GM23338 (cell line): ENCODE measurements at regions not wholly inside any gene's neighbourhood (a gene's known extent, or its start where the extent isn't known, plus 50 kb on each side); places are given as distances from the start of the nearest gene placed in this dataset.

Experiments used
- ATAC-seq: fragments of 200-7000 bp; cut with Tn5 transposase; 3 replicates; pipeline ENCODE4 v1.9.1; 2020
- DNase-seq: peaks from one replicate; pipeline ENCODE4 v3.0.0-alpha.2; 2015; ENCODE audit warnings: low spot score
- H2AFZ ChIP-seq: fragments of 200-600 bp; sonication (generic); 2 replicates; pipeline ENCODE4 v1.8.0; 2016; ENCODE audit warnings: antibody characterized with exemption, mild to moderate bottlenecking, moderate library complexity
- H3F3A ChIP-seq: fragments of 200-600 bp; sonication (generic); replicated peaks from 2 replicates; pipeline ENCODE4 v1.8.0; 2017; ENCODE audit warnings: antibody characterized with exemption, mixed run types, low read depth
- H3K27ac ChIP-seq: fragments of 200-600 bp; sonication (generic); 2 replicates; pipeline ENCODE4 v1.6.1; 2016; ENCODE audit warnings: low read depth
- H3K27me3 ChIP-seq: fragments of 200-600 bp; sonication (generic); 2 replicates; pipeline ENCODE4 v1.8.0; 2016; ENCODE audit warnings: mild to moderate bottlenecking, mixed run types, moderate library complexity; ENCODE audit not compliant: insufficient read depth
- H3K36me3 ChIP-seq: fragments of 200-600 bp; sonication (generic); 2 replicates; pipeline ENCODE4 v1.8.0; 2016; ENCODE audit warnings: mild to moderate bottlenecking; ENCODE audit not compliant: insufficient read depth
- H3K4me1 ChIP-seq: fragments of 200-600 bp; sonication (generic); 2 replicates; pipeline ENCODE4 v1.8.0; 2016; ENCODE audit warnings: mild to moderate bottlenecking, moderate library complexity; ENCODE audit not compliant: insufficient read depth
- H3K4me2 ChIP-seq: fragments of 200-600 bp; sonication (generic); 2 replicates; pipeline ENCODE4 v1.7.1; 2017; ENCODE audit warnings: mixed run types
- H3K4me3 ChIP-seq: fragments of 200-600 bp; sonication (generic); 2 replicates; pipeline ENCODE4 v1.6.1; 2016; ENCODE audit warnings: mixed run types
- H3K79me2 ChIP-seq: fragments of 200-600 bp; sonication (generic); replicated peaks from 2 replicates; pipeline ENCODE4 v1.8.0; 2017; ENCODE audit warnings: mild to moderate bottlenecking; ENCODE audit not compliant: insufficient read depth
- H3K9me2 ChIP-seq: fragments of 200-600 bp; sonication (generic); 2 replicates; pipeline ENCODE4 v1.8.0; 2017; ENCODE audit not compliant: insufficient read depth
- H4K20me1 ChIP-seq: fragments of 200-600 bp; sonication (generic); replicated peaks from 2 replicates; pipeline ENCODE4 v1.8.0; 2017; ENCODE audit warnings: mild to moderate bottlenecking; ENCODE audit not compliant: insufficient read depth
- H3K27ac Mint-ChIP-seq: 2 replicates; pipeline ENCODE4 v1.8.0; 2020; ENCODE audit warnings: inconsistent platforms, mild to moderate bottlenecking, moderate library complexity, mixed read lengths
- H3K27me3 Mint-ChIP-seq: 3 replicates; pipeline ENCODE4 v1.8.0; 2022; ENCODE audit warnings: low read depth, mild to moderate bottlenecking, moderate library complexity, mixed read lengths, inconsistent platforms; ENCODE audit not compliant: insufficient read depth, poor library complexity
- H3K36me3 Mint-ChIP-seq: 3 replicates; pipeline ENCODE4 v1.8.0; 2021; ENCODE audit warnings: low read depth, mild to moderate bottlenecking, inconsistent platforms, moderate library complexity, mixed read lengths
- H3K4me1 Mint-ChIP-seq: 3 replicates; pipeline ENCODE4 v1.8.0; 2020; ENCODE audit warnings: mild to moderate bottlenecking, inconsistent platforms, mixed read lengths
- H3K4me3 Mint-ChIP-seq: 3 replicates; pipeline ENCODE4 v1.8.0; 2021; ENCODE audit warnings: moderate library complexity, mild to moderate bottlenecking, inconsistent platforms, mixed read lengths
- H3K9me3 Mint-ChIP-seq: 3 replicates; pipeline ENCODE4 v1.8.0; 2020; ENCODE audit warnings: moderate library complexity, mild to moderate bottlenecking, inconsistent platforms, mixed read lengths
- CREB1 ChIP-seq: fragments of 250-450 bp; sonication (Bioruptor Pico); IDR thresholded peaks from 2 replicates; pipeline ENCODE4 v1.5.0; 2020; ENCODE audit warnings: low read depth, mild to moderate bottlenecking, moderate library complexity
- EZH2 ChIP-seq: fragments of 200-600 bp; sonication (generic); IDR thresholded peaks from one replicate; pipeline ENCODE4 v1.8.0; 2017; ENCODE audit warnings: antibody characterized with exemption, mild to moderate bottlenecking, low read depth; ENCODE audit not compliant: unreplicated experiment
- EZH2phosphoT487 ChIP-seq: fragments of 200-600 bp; sonication (generic); IDR thresholded peaks from one replicate; pipeline ENCODE4 v1.8.1; 2018; ENCODE audit warnings: antibody characterized with exemption; ENCODE audit not compliant: unreplicated experiment
- JUNB ChIP-seq: IDR thresholded peaks from one replicate; pipeline ENCODE4 v1.6.1; 2016; ENCODE audit warnings: antibody characterized with exemption; ENCODE audit not compliant: unreplicated experiment
- NANOG ChIP-seq: IDR thresholded peaks from 2 replicates; pipeline ENCODE4 v1.6.1; 2016; ENCODE audit warnings: antibody characterized with exemption, borderline replicate concordance
- POLR2AphosphoS5 ChIP-seq: IDR thresholded peaks from 2 replicates; pipeline ENCODE4 v1.6.1; 2016; ENCODE audit warnings: antibody characterized with exemption, low read depth
- STAT1 ChIP-seq: IDR thresholded peaks from one replicate; pipeline ENCODE4 v1.6.1; 2016; ENCODE audit warnings: antibody characterized with exemption; ENCODE audit not compliant: unreplicated experiment
- ZNF114 ChIP-seq: fragments of 250-450 bp; sonication (Bioruptor Pico); IDR thresholded peaks from 2 replicates; pipeline ENCODE4 v1.5.0; 2020; ENCODE audit warnings: mild to moderate bottlenecking, moderate library complexity
- ZNF331 ChIP-seq: fragments of 250-450 bp; sonication (Bioruptor Pico); IDR thresholded peaks from 2 replicates; pipeline ENCODE4 v1.5.0; 2020; ENCODE audit warnings: low read depth, mild to moderate bottlenecking, moderate library complexity
- ZNF462 ChIP-seq: fragments of 250-450 bp; sonication (Bioruptor Pico); IDR thresholded peaks from 2 replicates; pipeline ENCODE4 v1.5.0; 2020; ENCODE audit warnings: mild to moderate bottlenecking, moderate library complexity
- TF ChIP-seq, protein P1 (sequence below): IDR thresholded peaks from 2 replicates; pipeline ENCODE4 v1.6.1; 2016; ENCODE audit warnings: antibody characterized with exemption
- TF ChIP-seq, protein P2 (sequence below): IDR thresholded peaks from one replicate; pipeline ENCODE4 v1.6.1; 2018; ENCODE audit warnings: antibody characterized with exemption; ENCODE audit not compliant: unreplicated experiment

DNA sequence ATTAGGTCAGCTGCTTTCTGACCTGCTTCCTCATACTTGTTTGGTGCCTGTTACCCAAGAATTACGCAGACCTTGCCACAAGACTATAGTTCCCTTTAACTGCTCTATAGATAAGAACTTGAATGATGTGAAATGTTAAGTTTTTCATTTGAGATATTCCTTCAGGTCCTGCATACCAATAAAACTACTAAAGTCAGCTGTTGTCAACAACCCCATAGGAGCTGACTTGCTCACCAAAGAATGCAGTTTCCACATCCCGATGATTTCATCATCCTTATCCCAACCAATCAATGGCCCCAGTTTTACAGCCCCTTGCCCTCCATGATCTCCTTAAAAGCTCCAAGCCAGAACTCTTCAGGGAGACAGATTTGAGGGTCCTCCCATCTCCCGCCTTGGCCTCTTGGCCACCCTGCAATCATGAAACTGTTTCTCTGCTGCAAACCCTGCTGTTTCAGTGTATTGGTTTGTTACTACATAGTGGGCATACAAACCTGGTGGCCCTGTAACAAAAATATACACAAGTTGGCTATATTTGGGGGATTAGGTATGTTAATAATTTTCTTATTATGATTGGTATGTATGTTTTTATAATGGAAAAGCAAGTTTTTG lies 396.3 kb upstream of the CHST9 start:
- DNase-seq: no peak
- H3K4me1 ChIP-seq: peaks cover 14% of the 10 kb centered on the region
- Mint-ChIP-seq H3K4me1 (peaks cover 14% of the 10 kb centered on the region), H3K27ac (no peak overlapping the region), H3K27me3 (no peaks in the 10 kb centered on the region), H3K9me3 (peaks cover 20% of the 10 kb centered on the region), H3K4me3 (no peak overlapping the region), H3K36me3 (peaks cover 18% of the 10 kb centered on the region)
- TF ChIP-seq ZNF331 (CRISPR knock-in tag) (no peak), JUNB (no peak)
- no peak overlapping the region for H3K4me2 ChIP-seq
- H3K79me2 ChIP-seq: no peaks in the 10 kb centered on the region
- no peaks in the 10 kb centered on the region for H3K9me2 ChIP-seq
- no peaks in the 10 kb centered on the region for H4K20me1 ChIP-seq
- no peaks in the 10 kb centered on the region for H3F3A ChIP-seq
- no peak overlapping the region for H3K4me3 ChIP-seq
- H3K27me3 ChIP-seq: no peaks in the 10 kb centered on the region
- no peak overlapping the region for H2AFZ ChIP-seq
- no peak overlapping the region for H3K27ac ChIP-seq
- H3K36me3 ChIP-seq: no peaks in the 10 kb centered on the region
- ATAC-seq: no peak

GRCh38 chr18:27579364-27579763 lies 394.3 kb upstream of the CHST9 start:
- Histone ChIP-seq H3K4me2 (no peak overlapping the region), H3K36me3 (no peaks in the 10 kb centered on the region), H2AFZ (no peak overlapping the region), H3K9me2 (no peaks in the 10 kb centered on the region), H3K4me3 (no peak overlapping the region), H4K20me1 (no peaks in the 10 kb centered on the region), H3F3A (no peaks in the 10 kb centered on the region), H3K4me1 (peaks cover 14% of the 10 kb centered on the region), H3K27ac (no peak overlapping the region), H3K27me3 (no peaks in the 10 kb centered on the region), H3K79me2 (no peaks in the 10 kb centered on the region)
- peaks cover 2% of the 10 kb centered on the region for H3K27me3 Mint-ChIP-seq
- H3K27ac Mint-ChIP-seq: no peak overlapping the region
- peaks cover 18% of the 10 kb centered on the region for H3K36me3 Mint-ChIP-seq
- H3K9me3 Mint-ChIP-seq: peaks cover 20% of the 10 kb centered on the region
- H3K4me1 Mint-ChIP-seq: peaks cover 14% of the 10 kb centered on the region
- H3K4me3 Mint-ChIP-seq: no peak overlapping the region
- ATAC-seq (no peak), DNase-seq (no peak)
- TF ChIP-seq CREB1 (CRISPR knock-in tag): no peak
- no peak for TF ChIP-seq EZH2phosphoT487
- no peak for TF ChIP-seq POLR2AphosphoS5
- TF ChIP-seq STAT1: no peak
- TF ChIP-seq EZH2: no peak
- no peak for TF ChIP-seq NANOG
- TF ChIP-seq, protein P1, sequence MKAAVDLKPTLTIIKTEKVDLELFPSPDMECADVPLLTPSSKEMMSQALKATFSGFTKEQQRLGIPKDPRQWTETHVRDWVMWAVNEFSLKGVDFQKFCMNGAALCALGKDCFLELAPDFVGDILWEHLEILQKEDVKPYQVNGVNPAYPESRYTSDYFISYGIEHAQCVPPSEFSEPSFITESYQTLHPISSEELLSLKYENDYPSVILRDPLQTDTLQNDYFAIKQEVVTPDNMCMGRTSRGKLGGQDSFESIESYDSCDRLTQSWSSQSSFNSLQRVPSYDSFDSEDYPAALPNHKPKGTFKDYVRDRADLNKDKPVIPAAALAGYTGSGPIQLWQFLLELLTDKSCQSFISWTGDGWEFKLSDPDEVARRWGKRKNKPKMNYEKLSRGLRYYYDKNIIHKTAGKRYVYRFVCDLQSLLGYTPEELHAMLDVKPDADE: no peak
- TF ChIP-seq, protein P2, sequence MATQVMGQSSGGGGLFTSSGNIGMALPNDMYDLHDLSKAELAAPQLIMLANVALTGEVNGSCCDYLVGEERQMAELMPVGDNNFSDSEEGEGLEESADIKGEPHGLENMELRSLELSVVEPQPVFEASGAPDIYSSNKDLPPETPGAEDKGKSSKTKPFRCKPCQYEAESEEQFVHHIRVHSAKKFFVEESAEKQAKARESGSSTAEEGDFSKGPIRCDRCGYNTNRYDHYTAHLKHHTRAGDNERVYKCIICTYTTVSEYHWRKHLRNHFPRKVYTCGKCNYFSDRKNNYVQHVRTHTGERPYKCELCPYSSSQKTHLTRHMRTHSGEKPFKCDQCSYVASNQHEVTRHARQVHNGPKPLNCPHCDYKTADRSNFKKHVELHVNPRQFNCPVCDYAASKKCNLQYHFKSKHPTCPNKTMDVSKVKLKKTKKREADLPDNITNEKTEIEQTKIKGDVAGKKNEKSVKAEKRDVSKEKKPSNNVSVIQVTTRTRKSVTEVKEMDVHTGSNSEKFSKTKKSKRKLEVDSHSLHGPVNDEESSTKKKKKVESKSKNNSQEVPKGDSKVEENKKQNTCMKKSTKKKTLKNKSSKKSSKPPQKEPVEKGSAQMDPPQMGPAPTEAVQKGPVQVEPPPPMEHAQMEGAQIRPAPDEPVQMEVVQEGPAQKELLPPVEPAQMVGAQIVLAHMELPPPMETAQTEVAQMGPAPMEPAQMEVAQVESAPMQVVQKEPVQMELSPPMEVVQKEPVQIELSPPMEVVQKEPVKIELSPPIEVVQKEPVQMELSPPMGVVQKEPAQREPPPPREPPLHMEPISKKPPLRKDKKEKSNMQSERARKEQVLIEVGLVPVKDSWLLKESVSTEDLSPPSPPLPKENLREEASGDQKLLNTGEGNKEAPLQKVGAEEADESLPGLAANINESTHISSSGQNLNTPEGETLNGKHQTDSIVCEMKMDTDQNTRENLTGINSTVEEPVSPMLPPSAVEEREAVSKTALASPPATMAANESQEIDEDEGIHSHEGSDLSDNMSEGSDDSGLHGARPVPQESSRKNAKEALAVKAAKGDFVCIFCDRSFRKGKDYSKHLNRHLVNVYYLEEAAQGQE: no peak
- no peak for TF ChIP-seq ZNF331 (CRISPR knock-in tag)
- no peak for TF ChIP-seq ZNF462 (CRISPR knock-in tag)
- no peak for TF ChIP-seq ZNF114 (CRISPR knock-in tag)
- no peak for TF ChIP-seq JUNB
